ENCODE measurements at regions not wholly inside any gene's neighbourhood (a gene's known extent, or its start where the extent isn't known, plus 50 kb on each side); places are given as distances from the start of the nearest gene placed in this dataset.

- TF ChIP-seq EP300 (IDR thresholded peaks at IDR 0.05) (no peak), POLR2A (IDR thresholded peaks at IDR 0.05) (no peak), CTCF (IDR thresholded peaks at IDR 0.05) (no peak), POLR2AphosphoS5 (IDR thresholded peaks at IDR 0.05) (no peak)
These were observed 135.0 kb upstream of the MAN1A1 start for GRCh38 chr6:119484598-119484997.

All from sigmoid colon (tissue), 4 donors.